Peyer's patch (tissue), 4 donors: ENCODE measurements at regions not wholly inside any gene's neighbourhood (a gene's known extent, or its start where the extent isn't known, plus 50 kb on each side); places are given as distances from the start of the nearest gene placed in this dataset.

Source experiments
- POLR2A ChIP-seq, 2 donors: fragments of 450-650 bp; IDR thresholded peaks; one replicate each; pipeline ENCODE4 v1.5.1; 2017; ENCODE audit warnings: antibody characterized with exemption in 2 of 2, mild to moderate bottlenecking in 2 of 2, moderate library complexity in 2 of 2
- TF ChIP-seq, protein P1 (sequence below), 6 experiments: fragments of 450-650 bp in 4 of 6; fragments of 200-600 bp in 2 of 6; sonication (generic) in 1 of 6; IDR thresholded peaks; one replicate each; pipeline ENCODE4 v1.5.1; 2017 to 2019; ENCODE audit warnings: antibody characterized with exemption in 6 of 6, mild to moderate bottlenecking in 3 of 6, moderate library complexity in 1 of 6

DNA sequence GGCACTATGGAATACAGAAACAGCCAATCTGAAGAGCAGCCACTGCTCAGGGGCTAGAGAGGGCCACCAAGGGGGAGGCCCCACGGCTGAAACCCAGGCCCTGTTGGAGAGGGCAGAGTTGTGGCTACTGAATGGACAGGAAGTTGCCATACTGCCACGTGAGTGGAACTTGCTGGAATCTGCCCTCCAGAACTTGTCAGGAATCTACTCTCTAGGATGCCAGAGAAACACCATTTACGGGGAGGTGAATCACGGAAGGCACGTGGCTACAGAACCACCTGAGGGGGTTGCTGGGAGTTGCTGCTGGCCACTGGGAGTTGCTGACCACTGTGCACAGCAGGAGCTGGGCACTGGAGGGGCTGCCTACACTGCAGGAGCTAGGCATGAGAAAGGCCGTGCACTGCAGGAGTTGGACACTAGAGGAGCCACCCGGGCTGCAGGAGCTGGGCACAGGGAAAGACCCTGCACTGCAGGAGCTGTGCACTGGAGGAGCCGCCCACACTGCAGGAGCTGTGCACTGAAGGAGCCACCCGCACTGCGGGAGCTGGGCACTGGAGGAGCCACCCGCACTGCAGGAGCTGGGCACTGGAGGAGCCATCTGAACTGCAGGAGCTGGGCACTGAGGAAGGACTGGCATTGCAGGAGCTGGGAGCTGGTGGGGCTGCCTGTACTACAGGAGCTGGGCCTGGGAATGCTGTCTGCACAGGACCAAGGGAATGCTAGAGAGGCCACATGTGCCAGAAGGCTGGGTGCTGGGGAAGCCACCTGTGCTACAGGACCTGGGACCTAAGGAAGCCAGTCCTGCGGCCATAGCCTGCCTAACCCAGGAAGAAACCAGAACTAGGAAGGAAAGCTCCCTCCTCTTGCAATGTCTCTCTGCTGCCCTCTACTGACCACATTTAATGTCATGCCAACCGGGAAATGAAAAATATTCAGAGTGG is 343.4 kb downstream of the MATN1 start:
- no peak for TF ChIP-seq POLR2A (IDR thresholded peaks at IDR 0.05)
- TF ChIP-seq, protein P1, sequence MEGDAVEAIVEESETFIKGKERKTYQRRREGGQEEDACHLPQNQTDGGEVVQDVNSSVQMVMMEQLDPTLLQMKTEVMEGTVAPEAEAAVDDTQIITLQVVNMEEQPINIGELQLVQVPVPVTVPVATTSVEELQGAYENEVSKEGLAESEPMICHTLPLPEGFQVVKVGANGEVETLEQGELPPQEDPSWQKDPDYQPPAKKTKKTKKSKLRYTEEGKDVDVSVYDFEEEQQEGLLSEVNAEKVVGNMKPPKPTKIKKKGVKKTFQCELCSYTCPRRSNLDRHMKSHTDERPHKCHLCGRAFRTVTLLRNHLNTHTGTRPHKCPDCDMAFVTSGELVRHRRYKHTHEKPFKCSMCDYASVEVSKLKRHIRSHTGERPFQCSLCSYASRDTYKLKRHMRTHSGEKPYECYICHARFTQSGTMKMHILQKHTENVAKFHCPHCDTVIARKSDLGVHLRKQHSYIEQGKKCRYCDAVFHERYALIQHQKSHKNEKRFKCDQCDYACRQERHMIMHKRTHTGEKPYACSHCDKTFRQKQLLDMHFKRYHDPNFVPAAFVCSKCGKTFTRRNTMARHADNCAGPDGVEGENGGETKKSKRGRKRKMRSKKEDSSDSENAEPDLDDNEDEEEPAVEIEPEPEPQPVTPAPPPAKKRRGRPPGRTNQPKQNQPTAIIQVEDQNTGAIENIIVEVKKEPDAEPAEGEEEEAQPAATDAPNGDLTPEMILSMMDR (IDR thresholded peaks at IDR 0.05), result peak; percentile 60 to 84 (median 79)
